Endodermal cell (in vitro differentiated cells): ENCODE measurements at regions not wholly inside any gene's neighbourhood (a gene's known extent, or its start where the extent isn't known, plus 50 kb on each side); places are given as distances from the start of the nearest gene placed in this dataset.

Experiments used
- DNase-seq: peaks from one replicate; pipeline ENCODE4 v3.0.0-alpha.2; 2017
- H3K27ac ChIP-seq: 2 replicates; pipeline ENCODE4 v1.5.1; 2013; ENCODE audit warnings: mild to moderate bottlenecking, low read depth, low read length, moderate library complexity
- H3K27me3 ChIP-seq: 2 replicates; pipeline ENCODE4 v1.6.1; 2013; ENCODE audit warnings: mild to moderate bottlenecking, low read length, moderate library complexity; ENCODE audit not compliant: insufficient read depth, control insufficient read depth, poor library complexity, severe bottlenecking
- H3K36me3 ChIP-seq: 2 replicates; pipeline ENCODE4 v1.7.0; 2013; ENCODE audit warnings: mild to moderate bottlenecking, low read length, moderate library complexity; ENCODE audit not compliant: control insufficient read depth, insufficient read depth
- H3K4me1 ChIP-seq: one replicate; pipeline ENCODE4 v1.7.0; 2013; ENCODE audit warnings: low read length; ENCODE audit not compliant: control insufficient read depth, insufficient read depth
- H3K4me3 ChIP-seq: 2 replicates; pipeline ENCODE4 v1.5.1; 2013; ENCODE audit warnings: mild to moderate bottlenecking, low read length, moderate library complexity
- H3K9ac ChIP-seq: 2 replicates; pipeline ENCODE4 v1.6.1; 2013; ENCODE audit warnings: mild to moderate bottlenecking, low read length, moderate library complexity; ENCODE audit not compliant: poor library complexity, severe bottlenecking; ENCODE audit errors: extremely low read depth
- H3K9me3 ChIP-seq: 2 replicates; pipeline ENCODE4 v1.6.1; 2013; ENCODE audit warnings: mild to moderate bottlenecking, low read length, moderate library complexity; ENCODE audit not compliant: control insufficient read depth
- H3K27ac Mint-ChIP-seq: 2 replicates; pipeline ENCODE4 v1.8.0; 2020; ENCODE audit warnings: mixed read lengths
- H3K27me3 Mint-ChIP-seq: 2 replicates; pipeline ENCODE4 v1.8.0; 2021; ENCODE audit warnings: mild to moderate bottlenecking, mixed read lengths; ENCODE audit not compliant: insufficient read depth
- H3K36me3 Mint-ChIP-seq: 2 replicates; pipeline ENCODE4 v1.8.0; 2020; ENCODE audit warnings: low read depth, mixed read lengths
- H3K4me1 Mint-ChIP-seq: 2 replicates; pipeline ENCODE4 v1.8.0; 2020; ENCODE audit warnings: mixed read lengths
- H3K4me3 Mint-ChIP-seq: 2 replicates; pipeline ENCODE4 v1.8.0; 2020; ENCODE audit warnings: mild to moderate bottlenecking, moderate library complexity, mixed read lengths
- H3K9me3 Mint-ChIP-seq: 2 replicates; pipeline ENCODE4 v1.8.0; 2020; ENCODE audit warnings: mild to moderate bottlenecking, mixed read lengths
- WGBS, 2 experiments: methylation state at CpG; one replicate each; pipeline versions ENCODE4 v1.1.5 to v1.1.7; 2013; ENCODE audit warnings: missing lambda C conversion rate in 2 of 2, mixed read lengths in 1 of 2; ENCODE audit not compliant: insufficient coverage in 1 of 2, insufficient read length in 1 of 2; 5-methylcytosine and 5-hydroxymethylcytosine counted together
- TF ChIP-seq, protein P1 (sequence below): fragments of 200-600 bp; sonication (generic); conservative IDR thresholded peaks from 2 replicates; pipeline ENCODE4 v1.5.0; 2021; ENCODE audit warnings: antibody characterized with exemption, mild to moderate bottlenecking

DNA sequence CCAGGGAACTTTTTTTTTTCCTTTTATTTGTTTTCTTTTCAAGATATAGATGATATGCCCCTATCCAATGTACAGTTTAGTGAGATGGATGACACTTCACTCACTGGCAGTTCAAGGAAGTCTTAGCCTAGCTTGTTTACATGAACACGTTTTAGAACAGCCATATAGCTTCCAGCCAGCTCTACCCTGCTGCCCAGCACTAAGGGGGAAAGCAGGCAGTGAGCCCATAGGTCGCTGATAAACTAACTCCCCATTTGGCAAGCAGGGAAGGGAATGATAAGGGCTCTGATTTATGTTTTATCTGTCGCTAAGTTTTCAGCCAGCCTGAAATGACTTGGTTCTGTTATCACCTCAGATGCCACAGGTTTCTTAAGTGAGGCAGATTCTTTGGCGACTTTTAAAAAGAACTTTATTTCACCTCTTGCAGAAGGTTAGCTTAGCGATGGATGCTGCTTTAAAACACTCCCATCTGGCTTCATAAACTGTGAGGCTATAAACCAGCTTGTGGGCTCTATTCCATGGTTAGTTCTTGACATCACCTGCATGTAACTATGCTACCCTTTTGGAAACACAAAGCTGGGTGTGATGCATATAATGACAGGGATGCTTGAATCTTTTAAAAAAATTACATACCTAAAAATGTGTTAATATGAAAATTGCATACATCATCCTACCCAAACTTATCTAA lies 348.4 kb downstream of the FBXO8 start:
- Histone ChIP-seq H3K9me3 (no peaks in the 10 kb centered on the region), H3K36me3 (no peaks in the 10 kb centered on the region), H3K9ac (no peak overlapping the region), H3K4me3 (peak overlapping the region; percentile 50), H3K4me1 (peaks cover 20% of the 10 kb centered on the region), H3K27me3 (no peaks in the 10 kb centered on the region), H3K27ac (no peak overlapping the region)
- Mint-ChIP-seq H3K27me3 (no peaks in the 10 kb centered on the region), H3K4me1 (peaks cover 57% of the 10 kb centered on the region), H3K9me3 (no peaks in the 10 kb centered on the region), H3K4me3 (no peak overlapping the region), H3K36me3 (no peaks in the 10 kb centered on the region), H3K27ac (peak overlapping the region; percentile 63)
- TF ChIP-seq, protein P1, sequence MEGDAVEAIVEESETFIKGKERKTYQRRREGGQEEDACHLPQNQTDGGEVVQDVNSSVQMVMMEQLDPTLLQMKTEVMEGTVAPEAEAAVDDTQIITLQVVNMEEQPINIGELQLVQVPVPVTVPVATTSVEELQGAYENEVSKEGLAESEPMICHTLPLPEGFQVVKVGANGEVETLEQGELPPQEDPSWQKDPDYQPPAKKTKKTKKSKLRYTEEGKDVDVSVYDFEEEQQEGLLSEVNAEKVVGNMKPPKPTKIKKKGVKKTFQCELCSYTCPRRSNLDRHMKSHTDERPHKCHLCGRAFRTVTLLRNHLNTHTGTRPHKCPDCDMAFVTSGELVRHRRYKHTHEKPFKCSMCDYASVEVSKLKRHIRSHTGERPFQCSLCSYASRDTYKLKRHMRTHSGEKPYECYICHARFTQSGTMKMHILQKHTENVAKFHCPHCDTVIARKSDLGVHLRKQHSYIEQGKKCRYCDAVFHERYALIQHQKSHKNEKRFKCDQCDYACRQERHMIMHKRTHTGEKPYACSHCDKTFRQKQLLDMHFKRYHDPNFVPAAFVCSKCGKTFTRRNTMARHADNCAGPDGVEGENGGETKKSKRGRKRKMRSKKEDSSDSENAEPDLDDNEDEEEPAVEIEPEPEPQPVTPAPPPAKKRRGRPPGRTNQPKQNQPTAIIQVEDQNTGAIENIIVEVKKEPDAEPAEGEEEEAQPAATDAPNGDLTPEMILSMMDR: no peak
- 47 to 74% methylated on average over 3 to 5 of the region's 5 CpGs for WGBS, 2 experiments
- no peak for DNase-seq

DNA sequence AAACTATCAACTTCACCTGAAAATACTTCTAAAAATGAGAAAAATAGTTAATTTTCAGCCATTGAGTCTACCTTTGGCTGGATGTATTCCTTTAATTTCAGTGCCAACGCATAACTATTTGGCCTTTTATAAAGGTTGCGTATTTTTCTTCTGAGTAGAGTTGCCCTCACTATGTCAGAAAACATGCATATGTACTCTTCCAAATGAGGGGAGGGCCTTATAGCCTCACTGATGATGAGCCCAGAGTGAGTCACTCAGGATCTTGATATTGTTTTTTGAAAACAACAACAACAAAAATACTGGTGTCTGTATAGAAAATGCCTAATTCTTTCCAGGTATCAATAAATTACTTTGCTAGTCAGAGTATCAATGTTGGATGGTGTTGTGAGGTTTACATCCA lies 349.3 kb downstream of the FBXO8 start:
- peaks cover 54% of the 10 kb centered on the region for H3K4me1 Mint-ChIP-seq
- no peaks in the 10 kb centered on the region for H3K27me3 Mint-ChIP-seq
- no peaks in the 10 kb centered on the region for H3K9me3 Mint-ChIP-seq
- no peak for DNase-seq
- H3K27ac Mint-ChIP-seq: no peak overlapping the region
- H3K9ac ChIP-seq: no peak overlapping the region
- H3K4me3 Mint-ChIP-seq: no peak overlapping the region
- H3K4me1 ChIP-seq: peaks cover 20% of the 10 kb centered on the region
- H3K36me3 Mint-ChIP-seq: no peaks in the 10 kb centered on the region
- H3K4me3 ChIP-seq: no peak overlapping the region
- no peak overlapping the region for H3K27ac ChIP-seq
- WGBS, 2 experiments: 52 to 75% methylated on average over 2 of the region's 2 CpGs
- TF ChIP-seq, protein P1: no peak
- H3K27me3 ChIP-seq: no peaks in the 10 kb centered on the region
- no peaks in the 10 kb centered on the region for H3K36me3 ChIP-seq
- H3K9me3 ChIP-seq: no peaks in the 10 kb centered on the region

DNA sequence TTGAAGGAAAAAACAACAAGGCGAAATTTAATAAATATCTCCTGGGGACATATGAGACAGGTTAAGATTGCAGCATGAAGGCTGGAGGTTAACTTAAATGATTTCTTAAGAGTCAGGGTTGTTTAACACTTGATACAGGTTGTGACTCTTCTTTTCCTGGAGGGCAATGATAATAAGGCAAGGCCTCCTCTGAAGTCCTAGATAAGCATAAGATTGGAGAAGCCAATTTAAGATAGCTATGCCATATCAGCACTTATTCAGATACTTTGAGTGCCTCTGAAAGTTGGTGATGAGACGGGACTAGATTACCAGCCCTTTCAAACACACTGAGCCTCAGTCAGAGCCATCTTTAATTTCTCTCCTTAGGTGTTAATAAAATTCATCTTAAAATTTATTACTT lies 350.8 kb downstream of the FBXO8 start:
- no peak overlapping the region for H3K27ac Mint-ChIP-seq
- H3K9me3 ChIP-seq: no peaks in the 10 kb centered on the region
- H3K4me3 Mint-ChIP-seq: no peak overlapping the region
- H3K9me3 Mint-ChIP-seq: no peaks in the 10 kb centered on the region
- 34 to 83% methylated on average over 1 to 2 of the region's 2 CpGs for WGBS, 2 experiments
- no peak overlapping the region for H3K27ac ChIP-seq
- no peak overlapping the region for H3K9ac ChIP-seq
- H3K4me1 Mint-ChIP-seq: peaks cover 52% of the 10 kb centered on the region
- H3K4me1 ChIP-seq: peaks cover 20% of the 10 kb centered on the region
- TF ChIP-seq, protein P1: no peak
- H3K36me3 ChIP-seq: no peaks in the 10 kb centered on the region
- no peak for DNase-seq
- no peak overlapping the region for H3K4me3 ChIP-seq
- no peaks in the 10 kb centered on the region for H3K27me3 ChIP-seq
- H3K36me3 Mint-ChIP-seq: no peaks in the 10 kb centered on the region
- no peaks in the 10 kb centered on the region for H3K27me3 Mint-ChIP-seq
